HG03457 (cell line): ENCODE measurements at regions not wholly inside any gene's neighbourhood (a gene's known extent, or its start where the extent isn't known, plus 50 kb on each side); places are given as distances from the start of the nearest gene placed in this dataset.
"Not testable (repeated sequence)": the region's sequence is repeated elsewhere in the genome, so short reads cannot be mapped to it uniquely, and the experiment has no call there.

Experiments
- ATAC-seq: cut with Tn5 transposase; IDR thresholded peaks from one replicate; pipeline ENCODE4 v1.9.1; 2021; ENCODE audit warnings: moderate number of reproducible peaks; ENCODE audit not compliant: unreplicated experiment

DNA sequence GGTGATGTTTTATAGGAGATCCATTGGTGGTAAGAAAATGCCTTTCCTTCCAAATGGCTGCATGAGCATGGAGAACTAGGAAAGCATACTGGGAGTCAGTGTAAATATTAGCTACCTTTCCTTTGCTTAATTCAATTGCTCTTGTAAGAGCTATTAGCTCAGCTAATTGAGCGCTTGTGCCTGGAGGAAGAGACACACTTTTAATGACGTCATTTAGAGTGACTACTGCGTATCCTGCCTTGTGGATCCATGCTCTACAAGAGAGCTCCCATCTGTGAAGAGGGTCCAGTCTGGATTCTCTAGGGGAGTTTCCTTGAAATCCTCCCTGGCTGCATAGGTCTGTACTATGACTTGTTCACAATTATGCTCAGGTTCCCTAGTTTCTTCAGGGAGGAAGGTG is 63.8 kb upstream of the ARRDC3 start:
- ATAC-seq = not testable (repeated sequence)

DNA sequence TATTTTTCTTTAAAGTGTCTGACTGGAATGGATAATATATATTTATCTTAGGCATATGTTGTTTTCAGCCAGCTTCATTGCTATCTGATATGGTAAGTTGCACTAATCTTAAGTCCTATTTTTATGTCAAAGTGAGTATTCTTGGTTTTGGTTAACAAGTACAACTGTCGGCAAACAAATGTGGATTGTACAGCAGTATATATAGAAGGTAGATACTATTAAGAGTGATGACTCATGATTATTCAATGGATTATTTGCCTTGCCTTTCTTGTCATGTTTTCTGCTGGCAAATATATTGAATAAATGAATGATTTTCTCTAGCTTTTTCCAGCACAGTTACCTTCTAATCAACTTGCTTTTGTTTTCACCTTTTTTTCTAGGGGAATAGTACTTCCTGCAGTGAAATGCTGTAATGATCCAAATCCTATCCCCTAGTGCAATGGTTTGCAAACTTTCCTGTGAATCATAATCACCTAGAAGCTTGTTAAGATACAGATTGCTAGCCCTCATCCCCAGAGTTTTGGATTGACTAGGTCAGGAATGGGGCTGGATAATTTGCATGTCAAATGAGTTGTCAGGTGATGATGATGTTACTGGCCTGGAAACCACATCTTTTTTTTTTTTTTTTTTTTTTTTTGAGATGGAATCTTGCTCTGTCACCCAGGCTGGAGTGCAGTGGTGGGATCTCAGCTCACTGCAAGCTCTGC is 60.8 kb upstream of the ARRDC3 start:
- ATAC-seq = no peak

DNA sequence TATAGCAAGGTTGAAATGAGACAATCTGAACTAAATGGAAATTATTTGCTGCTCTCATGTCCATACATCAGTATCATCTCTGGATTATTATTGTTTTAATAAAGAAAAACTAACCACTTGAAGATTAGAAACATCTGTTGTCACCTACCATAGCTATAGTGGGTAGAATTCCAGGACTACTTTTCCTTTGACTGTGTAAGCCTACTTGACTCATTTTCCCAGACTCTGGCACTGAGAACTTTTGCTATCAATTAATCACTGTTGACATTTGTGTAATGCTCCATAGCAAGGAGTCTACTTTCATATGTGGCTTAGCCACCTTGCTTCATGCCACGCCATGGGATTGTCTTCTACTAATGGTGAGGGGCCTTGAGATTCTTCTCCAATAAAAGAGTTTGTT is 59.9 kb upstream of the ARRDC3 start:
- no peak for ATAC-seq

DNA sequence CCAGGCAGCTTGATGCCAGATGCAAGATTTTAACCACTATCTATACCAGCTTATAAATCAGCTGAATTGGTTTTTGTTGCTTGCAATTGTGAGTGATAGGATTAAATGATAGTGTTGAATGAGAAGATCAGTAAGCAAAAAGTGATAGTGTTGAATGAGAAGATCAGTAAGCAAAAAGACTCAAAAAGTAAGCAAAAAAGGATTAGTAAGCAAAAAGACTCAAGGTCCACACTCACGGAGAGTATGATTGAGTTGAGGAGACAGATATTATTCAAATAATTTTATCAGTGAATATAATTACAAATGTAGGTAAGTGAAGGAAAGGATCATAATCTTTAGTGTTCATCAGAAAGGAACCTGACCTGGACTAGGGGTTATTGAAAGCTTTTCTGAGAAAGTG is 58.0 kb upstream of the ARRDC3 start:
- ATAC-seq = no peak

DNA sequence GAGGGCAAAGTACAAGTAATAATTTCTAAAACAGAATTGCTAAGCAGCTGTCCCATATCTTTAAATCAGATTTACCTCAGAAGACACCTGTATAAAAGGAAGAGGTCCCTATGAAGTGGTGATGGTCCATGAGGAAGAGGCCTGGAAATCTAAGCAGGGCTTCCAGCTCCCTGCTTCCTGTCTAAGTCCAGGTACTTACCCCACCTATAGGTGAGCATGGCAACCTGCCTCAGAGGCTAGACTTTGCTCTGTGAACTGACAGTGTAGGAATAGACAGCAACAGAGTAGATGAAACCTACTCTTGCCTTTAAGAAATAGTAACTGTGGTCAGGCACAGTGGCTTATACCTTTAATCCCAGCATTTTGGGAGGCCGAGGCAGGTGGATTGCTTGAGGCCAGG is 55.8 kb upstream of the ARRDC3 start:
- no peak for ATAC-seq

DNA sequence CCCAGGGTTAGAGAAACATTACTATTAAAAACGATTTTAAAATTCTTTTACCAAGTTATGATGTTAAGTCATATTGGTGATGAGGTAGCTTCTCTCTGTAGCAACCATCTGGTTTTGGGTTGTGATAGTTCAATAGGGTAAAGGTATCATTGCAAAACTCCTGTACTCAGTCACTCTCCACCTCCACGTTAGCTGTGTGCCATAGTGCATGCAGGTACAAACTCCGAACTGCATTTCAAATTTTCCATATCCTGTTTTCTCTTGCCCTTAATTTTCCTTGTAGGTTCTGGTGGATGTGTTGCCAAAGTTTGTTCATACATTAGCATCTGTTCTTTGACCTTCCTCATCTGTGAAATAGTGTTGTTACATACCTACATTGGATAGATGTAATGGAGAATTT is 53.1 kb upstream of the ARRDC3 start:
- no peak for ATAC-seq

DNA sequence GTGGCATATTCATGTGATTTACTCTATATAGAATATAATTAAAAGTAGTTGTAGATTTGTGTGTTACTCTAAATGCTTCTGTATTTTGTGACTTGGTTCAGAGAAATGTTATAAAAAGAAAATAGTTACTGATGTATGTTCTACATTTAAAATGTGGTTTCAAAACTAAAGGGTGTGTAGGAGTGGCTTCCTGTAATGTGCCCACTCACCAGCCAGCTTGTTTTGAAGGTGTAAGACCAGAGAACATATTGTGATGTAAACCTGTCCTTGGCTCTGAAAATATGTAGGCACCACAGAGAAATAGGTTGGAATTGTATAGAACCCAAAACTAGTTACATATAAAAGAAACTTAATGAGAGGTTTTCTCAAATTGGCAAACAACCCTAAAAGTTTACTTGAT is 51.2 kb upstream of the ARRDC3 start:
- no peak for ATAC-seq

DNA sequence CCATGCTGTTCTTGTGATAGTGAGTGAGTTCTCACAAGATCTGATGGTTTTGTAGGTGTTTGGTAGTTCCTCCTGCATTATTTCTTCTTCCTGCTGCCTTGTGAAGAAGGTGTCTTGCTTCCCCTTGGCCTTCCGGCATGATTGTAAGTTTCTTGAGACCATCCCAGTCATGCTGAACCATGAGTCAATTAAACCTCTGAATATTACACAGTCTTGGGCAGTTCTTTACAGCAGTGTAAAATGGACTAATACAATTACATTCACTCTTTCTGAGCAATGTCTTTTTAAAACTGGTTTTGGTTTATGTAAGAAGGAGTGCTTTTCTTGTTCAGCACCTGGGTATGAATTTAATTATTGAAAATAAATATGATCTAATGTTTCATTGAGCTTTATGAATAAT is 50.7 kb upstream of the ARRDC3 start:
- ATAC-seq = no peak
